ENCODE measurements at regions not wholly inside any gene's neighbourhood (a gene's known extent, or its start where the extent isn't known, plus 50 kb on each side); places are given as distances from the start of the nearest gene placed in this dataset.
"Not testable (repeated sequence)": the region's sequence is repeated elsewhere in the genome, so short reads cannot be mapped to it uniquely, and the experiment has no call there.

DNA sequence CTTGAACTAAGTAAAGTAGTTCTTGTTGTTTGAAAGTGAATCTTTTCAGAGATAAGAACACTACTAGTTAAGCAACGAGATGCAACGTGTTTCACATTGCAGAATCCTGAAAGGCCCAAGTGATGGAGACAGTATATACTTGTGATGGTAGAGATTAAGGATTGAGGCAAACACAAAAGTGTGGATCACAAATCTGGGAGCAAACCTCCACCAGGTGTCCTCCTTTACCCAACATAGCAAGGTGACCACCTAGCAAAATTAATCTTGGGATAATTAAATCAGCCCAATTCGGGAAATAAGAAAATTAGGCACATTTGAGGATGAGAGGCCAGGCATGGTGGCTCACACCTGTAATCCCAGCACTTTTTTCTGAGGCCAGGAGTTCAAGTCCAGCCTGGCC, 563.9 kb downstream of the DACH1 start:
- DNase-seq (ENCODE audit: low read depth in 3 of 3): no peak

DNA sequence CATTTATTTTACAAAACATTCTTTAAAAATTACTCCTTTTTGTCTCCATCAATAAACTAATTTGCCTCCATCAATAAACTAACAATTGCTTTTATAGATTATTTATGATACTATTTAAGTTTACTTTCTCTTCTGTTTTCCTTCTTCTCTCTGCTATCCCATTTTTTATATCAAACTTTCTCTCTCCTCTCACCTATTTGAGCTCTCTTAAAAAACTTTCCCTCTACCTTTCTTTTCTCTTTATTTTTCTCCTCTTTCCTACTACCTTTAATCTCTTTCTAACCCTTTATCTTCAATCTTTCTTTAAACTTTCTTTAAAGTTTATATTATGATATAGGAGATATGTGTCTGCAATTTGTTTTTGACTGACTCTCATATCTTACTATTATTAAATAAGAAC, 566.4 kb downstream of the DACH1 start:
- DNase-seq (ENCODE audit: low read depth in 3 of 3): no peak

DNA sequence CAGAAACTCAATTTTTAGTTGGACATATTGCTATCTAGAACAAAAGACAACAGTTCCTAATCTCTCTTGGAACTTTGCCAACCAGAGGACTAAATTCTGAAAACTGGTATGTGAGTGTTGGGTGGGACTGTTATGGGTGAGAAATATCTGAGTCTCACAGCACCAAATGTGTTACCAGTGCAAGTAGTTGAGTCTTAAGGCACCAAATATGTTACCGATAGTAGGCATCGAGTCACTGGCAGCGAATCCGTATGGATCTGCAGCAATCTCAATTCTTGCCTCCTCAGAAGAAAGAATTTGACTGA, 575.2 kb downstream of the DACH1 start:
- no peak for DNase-seq (ENCODE audit: low read depth in 3 of 3)

DNA sequence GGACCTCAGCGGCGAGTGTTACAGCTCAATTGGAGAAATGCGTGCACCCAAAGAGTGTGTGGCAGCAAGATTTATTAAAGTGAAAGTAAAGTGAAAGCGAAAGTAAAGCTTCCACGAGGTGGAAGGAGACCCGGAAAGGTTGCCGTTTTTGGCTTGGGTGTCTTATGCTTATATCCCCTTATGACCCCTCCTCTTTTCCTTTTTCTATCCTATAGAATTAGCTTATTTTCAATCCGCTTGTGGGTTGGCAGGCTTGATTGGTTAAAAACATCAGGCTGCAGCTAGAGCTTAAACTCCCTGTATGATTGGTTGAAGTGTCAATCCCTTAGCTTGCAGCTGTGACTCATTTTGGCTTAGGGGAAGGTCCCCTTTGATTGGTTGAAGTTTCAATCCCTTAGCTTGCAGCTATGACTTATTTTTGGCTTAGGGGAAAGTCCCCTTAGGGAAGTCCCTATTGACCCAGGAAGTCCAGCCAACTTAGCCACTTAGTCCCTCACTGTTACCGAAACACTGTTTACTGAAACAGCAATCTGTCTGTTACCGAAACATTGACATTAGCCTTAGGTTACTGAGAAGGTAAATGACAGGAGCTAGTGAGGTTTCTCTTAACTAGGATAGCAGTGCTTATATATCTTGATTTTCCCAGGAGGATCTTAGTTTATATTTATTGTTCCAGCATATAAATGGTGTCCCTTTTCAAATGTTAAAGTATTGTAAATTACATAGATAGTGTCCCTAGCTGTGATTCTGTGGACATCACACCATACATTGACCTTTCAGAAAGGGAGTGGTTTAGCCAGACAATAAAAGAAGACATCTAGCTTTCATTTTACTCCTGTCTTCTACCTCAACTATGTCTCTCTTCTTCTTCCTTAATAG, 575.8 kb downstream of the DACH1 start:
- peak in 2 of 3 donors; percentile 5 to 7 for DNase-seq (ENCODE audit: low read depth in 3 of 3)

DNA sequence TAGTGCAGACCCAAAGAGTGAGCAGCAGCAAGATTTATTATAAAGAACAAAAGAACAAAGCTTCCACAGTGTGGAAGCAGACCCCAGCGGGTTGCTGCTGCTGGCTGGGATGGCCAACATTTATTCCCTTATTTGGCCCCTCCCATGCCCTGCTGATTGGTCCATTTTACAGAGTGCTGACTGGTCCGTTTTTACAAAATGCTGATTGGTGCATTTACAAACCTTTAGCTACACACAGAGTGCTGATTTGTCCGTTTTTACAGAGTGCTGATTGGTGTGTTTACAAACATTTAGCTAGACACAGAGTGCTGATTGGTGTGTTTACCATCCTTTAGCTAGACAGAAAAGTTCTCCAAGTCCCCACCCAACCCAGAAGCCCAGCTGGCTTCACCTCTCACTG, 577.0 kb downstream of the DACH1 start:
- not testable (repeated sequence) for DNase-seq (ENCODE audit: low read depth in 3 of 3)

DNA sequence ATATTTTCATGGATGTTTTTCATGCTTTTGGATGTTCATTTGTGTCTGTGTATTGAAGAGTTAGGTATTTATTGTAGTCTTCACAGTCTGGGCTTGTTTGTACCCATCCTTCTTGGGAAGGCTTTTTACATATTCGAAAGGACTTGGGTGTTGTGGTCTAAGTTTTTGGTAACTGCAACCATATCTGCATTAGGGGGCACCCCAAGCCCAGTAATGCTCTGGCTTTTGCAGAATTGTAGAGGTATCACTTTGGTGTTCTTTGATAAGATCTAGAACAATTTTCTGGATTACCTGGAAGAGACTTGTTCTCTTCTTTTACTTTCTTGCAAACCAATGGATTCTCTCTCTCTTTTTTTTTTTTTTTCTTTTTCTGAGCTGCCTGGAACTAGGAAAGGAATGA, 581.3 kb downstream of the DACH1 start:
- DNase-seq (ENCODE audit: low read depth in 3 of 3): no peak

DNA sequence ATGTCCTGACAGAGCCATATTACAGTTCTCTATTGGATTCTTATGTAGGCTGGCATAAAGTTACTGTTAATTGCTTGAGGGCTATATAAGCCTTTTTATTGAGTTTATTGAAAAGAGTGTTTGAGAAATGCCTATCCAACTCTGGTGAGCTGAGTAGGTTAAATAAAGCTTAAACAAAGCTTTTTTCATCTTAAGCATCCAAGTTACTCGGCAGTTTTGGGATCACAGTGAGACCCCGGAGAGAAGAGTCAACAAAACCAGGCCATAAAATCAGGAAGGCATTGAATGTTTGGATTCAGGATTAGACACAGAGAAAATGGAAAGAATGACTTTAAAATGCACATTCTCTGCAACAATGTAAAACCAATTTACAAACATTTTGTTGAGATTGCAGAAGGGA, 588.5 kb downstream of the DACH1 start:
- no peak for DNase-seq (ENCODE audit: low read depth in 3 of 3)

DNA sequence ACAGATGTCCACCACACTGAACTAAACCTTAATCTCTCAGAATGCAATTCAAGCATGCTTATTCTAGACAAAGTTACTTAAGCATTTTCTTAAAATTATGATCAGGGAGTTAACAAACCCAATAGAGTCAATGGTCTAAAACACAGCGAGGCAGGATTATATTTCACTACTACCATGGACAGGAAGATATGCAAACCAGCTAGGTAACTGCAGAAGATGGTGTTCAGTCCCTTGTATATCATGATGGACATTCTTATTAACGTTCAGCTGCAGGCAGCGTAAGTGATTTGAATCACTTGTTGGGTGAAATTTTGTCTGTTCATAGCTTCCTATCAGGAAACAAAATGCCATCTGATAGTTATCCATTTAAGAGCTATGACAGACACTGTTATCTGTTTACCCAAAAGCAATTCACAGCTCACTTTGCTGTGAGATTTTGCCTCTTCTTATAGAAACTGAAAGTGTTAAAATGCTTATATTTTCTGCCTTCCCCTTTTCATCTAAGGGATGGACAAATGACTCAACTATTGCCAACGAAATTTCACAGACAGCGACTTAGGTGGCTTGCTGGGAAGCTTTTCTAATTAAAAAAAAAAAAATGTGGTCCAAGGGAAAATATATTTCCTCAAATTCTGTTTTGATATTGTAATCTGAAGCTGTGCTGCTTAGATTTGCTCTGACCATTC, 591.9 kb downstream of the DACH1 start:
- DNase-seq (ENCODE audit: low read depth in 3 of 3): no peak

DNA sequence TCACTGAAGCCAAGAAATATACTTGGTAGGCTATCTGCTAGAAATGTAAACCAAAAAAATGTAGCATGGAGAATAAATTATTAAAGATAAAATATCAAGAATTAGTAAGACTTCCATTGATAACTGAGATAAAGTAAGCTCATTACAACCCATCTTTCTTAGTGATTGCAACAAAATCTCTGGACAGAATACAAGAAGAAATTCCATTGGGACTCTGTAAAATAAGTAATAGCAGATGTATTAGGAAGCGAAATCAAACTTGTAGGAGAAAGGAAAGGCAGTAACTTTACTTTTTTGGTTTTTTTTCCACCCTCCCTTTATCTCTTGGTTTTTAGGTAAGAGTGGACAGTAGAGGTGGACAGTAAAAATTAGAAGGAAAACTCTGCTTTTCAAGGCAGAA, 605.7 kb downstream of the DACH1 start:
- no peak for DNase-seq (ENCODE audit: low read depth in 3 of 3)

DNA sequence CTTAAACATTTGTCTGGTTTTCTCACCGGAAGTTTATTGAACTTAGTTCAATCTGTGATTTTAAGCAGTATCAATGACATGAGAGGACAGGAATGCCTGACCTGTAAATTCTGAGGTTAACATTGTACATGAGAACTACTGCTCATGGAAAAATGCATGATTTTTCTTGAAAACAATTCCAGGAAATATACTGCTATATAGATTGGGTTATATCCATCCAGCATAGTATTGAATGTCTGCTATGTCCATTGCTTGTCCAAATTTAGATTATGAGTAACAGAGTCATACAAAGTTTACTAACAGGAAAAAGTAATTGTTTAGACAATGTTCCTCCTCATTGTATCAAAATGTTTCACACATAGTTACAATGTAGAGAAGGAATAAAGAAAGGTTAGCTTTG, 606.8 kb downstream of the DACH1 start:
- no peak for DNase-seq (ENCODE audit: low read depth in 3 of 3)

DNA sequence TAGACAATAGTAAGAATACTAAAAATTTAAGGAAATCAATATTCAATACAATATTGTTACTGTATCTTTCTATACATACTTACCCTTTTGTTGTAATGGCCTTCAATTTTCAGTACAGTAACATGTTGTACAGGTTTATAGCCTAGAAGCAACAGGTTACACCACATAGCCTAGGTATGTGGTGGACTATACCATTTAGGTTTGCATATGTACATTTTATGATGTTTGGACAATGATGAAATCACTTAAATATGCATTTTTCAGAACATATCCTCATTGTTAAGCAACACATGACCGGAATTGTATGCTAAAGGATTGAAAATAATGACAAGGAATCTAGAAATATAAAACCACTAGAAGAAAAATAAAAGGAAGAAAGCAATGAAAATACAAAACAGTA, 611.4 kb downstream of the DACH1 start:
- DNase-seq (ENCODE audit: low read depth in 3 of 3): no peak

DNA sequence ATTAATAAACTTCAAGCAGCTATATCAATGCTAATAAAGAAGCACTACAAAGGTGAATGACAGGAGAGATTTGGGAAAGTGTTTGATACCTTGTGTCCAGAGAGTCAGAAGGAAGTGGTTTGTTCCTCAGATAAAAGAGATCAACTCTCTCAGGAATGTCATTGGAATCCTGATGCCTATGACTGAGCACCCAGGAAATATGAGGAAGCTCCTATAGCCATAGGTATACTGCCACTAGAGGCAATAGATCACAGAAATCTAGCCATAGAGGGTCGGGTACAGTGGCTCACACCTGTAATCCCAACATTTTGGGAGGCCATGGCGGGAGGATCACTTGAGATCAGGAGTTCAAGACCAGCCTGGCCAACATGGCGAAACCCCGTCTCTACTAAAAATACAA, 612.6 kb downstream of the DACH1 start:
- no peak for DNase-seq (ENCODE audit: low read depth in 3 of 3)

DNA sequence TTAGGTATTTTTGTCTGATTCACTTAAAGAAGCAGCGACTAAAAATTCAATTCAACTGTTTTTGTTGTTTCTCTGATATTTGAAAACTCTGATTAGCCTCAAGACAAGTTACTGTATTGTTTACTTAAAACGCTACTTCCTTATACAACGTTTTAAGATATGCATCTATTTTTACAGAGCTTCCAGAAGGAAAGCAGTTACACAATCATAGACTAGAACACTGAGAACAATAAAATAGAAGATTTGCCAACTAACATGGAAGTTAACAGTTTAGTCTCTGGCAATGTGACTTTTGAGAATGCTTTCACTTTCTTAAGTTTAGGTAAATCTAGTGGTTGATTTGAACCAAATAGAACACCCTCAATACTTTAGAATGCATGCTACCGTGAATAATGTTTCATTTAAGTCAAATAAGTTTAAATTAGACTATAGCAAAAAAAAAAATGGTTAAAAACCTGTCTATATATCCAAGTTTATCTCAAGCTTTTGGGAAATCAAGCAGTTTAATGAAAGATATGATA, 614.8 kb downstream of the DACH1 start:
- no peak for DNase-seq (ENCODE audit: low read depth in 3 of 3)

DNA sequence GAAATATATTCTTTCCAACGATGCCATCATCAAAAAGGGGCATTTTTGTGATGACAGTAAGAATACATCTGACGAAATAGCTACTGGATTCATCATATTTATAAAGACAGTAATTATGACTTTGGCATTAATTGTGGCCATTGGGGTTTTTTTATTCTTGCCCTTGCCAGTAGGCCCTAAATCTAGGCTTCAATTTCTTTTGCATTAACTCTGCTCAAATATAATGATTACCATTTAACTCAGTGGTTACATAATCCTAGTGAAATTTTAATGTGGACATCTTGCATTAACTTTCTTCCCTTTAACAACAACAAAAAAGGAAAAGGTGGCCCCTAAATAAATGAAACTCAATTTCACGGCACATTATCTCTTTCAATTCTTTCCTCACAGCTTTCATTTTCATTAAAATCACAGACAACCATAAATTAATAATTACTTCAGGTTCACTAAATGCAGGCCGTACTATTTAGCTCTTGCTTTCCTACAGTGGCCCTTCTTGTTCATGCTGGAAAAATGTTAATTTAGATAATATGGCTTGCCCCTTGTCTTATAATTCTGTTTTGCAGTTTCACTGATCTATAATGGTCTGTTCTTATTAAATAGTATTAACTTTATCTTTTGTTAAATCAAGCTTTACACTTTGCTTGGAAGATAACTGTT, 615.6 kb downstream of the DACH1 start:
- no peak for DNase-seq (ENCODE audit: low read depth in 3 of 3)

DNA sequence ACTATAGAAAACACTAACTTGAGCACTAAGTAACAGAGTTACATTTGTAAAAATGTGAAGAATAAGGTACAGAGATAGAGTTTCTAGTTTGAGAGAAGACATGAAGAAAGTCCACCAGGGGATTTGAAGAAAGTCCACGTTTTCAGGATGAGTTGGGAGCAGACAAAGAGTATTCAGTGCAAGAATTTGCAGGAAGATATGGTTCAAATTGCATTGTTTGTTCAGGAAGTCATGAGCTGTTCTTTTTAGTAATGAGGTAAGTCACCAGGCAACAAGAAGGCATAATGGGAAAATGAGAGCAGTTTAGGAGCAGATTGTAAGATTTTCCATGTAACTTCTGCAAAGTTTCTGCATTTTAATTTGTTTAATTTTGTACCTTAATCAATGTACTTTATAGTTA, 618.0 kb downstream of the DACH1 start:
- no peak for DNase-seq (ENCODE audit: low read depth in 3 of 3)

DNA sequence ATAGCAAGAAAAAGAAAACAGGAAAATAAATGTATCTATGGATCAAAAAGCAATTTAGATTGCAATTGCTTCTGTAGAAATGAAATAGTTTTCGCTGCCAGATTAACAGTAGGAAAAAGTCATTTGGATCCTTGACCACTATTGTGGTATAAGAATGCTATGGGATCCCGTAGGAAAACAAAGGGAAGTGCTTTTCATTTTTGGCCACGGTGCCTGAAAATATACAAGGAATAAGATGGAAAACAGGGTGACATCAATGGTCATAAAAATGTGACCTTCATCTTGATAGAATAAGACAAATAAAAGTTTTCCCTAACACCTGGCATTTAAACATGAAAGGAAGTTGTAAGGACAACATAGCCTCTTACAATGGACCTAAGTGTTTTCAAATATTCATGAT, 622.8 kb downstream of the DACH1 start:
- no peak for DNase-seq (ENCODE audit: low read depth in 3 of 3)

DNA sequence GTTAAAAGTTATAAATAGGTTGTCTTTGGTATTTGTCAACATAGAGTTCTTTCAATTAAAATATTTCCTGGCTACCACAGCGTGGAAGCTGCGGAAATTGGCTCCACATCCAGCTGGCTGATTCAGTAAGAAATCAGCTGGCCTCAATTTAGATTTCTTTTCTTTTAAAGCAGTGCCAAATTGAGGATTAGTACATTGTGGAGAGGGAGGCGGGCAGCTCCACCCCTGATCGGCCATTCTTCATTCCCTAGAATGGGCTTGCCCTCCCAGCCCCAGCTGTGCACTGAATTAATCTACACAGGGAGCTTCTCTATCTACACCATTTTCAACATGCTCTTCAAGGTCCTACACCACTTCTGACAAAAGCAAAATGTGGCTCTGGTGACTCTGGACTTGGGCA, 624.8 kb downstream of the DACH1 start:
- no peak for DNase-seq (ENCODE audit: low read depth in 3 of 3)

DNA sequence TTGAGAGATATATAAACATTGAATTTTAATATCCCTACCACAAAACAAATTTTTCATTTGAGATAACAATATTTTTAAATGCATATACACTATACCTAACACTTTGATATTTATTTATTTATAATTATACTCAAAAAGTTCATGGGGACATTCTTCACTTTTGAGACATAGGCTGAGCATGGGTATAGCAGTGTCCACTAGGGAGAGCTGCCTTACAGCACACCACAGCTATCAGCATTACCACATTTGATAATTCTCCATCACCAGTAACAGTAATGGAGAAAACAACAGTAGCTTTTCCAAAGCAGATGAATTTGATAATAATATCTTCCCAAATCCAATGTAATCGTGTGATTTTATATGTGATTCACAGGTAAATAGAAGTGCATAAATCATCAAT, 626.1 kb downstream of the DACH1 start:
- DNase-seq (ENCODE audit: low read depth in 3 of 3): no peak

DNA sequence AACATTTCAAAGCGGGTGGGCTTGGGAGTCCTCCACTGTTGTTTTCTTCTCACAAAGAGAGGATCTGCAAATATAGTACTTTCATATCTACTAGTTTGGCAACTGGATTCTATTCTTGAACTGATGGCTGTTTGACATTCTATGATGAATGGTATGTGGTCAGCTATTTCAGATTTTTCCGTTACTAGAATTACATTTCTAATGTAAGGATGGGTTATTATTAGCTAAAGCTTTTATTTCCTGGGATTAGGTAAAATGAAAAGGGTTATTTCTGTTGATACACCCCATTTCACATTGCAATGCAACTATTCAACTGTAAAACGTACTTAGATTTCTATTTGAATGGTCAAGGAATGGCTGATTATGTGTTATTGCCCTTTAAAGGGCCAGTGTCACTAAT, 629.7 kb downstream of the DACH1 start:
- no peak for DNase-seq (ENCODE audit: low read depth in 3 of 3)

DNA sequence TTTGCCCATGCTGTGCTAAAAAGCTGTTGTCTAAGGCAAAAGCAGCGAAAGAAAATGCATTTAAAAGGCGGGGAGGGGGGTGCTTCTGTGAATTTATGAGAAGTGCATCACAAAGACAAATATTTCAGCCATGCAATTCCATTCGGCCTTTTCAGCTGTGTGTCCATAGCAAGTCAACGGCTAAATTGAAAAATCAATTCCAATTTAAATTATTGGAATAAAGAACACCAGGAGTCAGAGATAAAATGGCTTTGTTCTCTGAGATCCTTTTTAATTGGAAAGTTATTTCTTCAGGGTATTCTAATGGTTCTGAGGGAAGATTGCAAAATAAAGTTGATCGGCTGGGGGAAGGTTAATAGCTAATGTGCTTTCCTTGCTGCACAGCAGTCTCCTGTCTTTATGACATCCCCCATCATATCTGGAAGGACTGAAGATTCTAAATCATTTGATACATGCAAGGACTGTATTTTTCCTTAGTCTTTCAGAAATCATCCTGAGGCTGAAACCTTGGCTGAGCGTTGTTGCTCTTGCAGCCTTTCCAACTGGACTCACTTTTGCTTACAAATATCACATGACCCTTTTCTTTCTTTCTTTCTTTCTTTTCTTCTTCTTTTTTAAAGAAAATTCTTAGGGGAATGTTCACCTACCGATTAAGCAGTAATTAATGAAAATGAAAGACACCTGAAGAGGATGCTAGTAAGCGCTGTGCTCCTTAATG, 647.1 kb downstream of the DACH1 start:
- DNase-seq (ENCODE audit: low read depth in 3 of 3): no peak

DNA sequence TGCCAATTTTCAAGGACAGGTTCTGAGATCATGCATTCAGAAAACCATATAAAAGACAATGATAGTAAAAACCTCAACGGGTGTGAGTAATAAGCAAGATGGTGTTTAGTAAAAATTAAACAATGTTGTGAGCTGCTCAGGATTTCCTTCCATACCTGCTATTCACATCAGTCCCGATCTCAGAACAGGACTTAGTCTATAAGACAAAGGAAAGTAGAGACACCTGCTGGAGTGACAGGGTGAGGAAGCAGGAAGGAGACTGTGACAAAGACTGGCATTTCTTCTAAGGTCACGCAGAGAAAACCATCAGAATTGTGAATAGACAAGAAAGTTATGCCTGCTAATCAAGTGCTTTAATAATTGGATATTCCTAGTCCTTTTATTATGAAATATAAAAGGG, 648.0 kb downstream of the DACH1 start:
- no peak for DNase-seq (ENCODE audit: low read depth in 3 of 3)

DNA sequence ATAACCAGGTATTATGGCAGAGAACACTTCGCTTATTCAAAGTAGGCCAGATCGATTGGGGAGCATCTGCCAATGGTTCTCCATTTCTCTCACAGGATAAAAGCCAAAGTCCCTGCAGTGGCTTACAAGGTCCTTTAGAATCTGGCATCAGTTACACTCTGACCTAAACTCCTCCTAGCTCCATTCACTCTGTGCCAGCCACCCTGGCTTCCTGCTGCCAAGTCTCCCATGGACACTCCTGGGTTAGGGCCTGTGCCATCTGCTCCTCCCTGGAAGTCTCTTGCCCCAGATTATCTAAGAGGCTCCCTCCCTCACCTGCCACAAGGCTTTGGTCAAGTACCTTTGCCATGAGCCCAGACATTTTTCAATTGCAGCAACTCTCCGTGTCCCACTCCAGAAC, 649.2 kb downstream of the DACH1 start:
- DNase-seq (ENCODE audit: low read depth in 3 of 3): no peak

Measured in stimulated activated CD4-positive, alpha-beta T cell treated with anti-CD3 and anti-CD28 coated beads, TNF-alpha, amount 100 ng/mL, for 48 hours (primary cell).